H1 (cell line): ENCODE measurements at regions not wholly inside any gene's neighbourhood (a gene's known extent, or its start where the extent isn't known, plus 50 kb on each side); places are given as distances from the start of the nearest gene placed in this dataset.

ENCODE experiments used
- CTCF ChIA-PET: fragments of 300-600 bp; sonication (Branson Sonifier 250); formaldehyde crosslinking; loops from one replicate; lab custom pipeline; 2021; ENCODE audit not compliant: partially characterized antibody; lab: Charles Lee
- POLR2A ChIA-PET: fragments of 300-600 bp; sonication (Branson Sonifier 250); formaldehyde crosslinking; loops from one replicate; lab custom pipeline; 2021; ENCODE audit warnings: inconsistent platforms; ENCODE audit not compliant: partially characterized antibody; lab: Charles Lee
- DNase-seq, 2 experiments: peaks; one replicate each; pipeline versions ENCODE4 v3.0.0 to v3.0.0-alpha.2; 2010 to 2022; ENCODE audit warnings: low spot score in 2 of 2, low read depth in 1 of 2, mixed read lengths in 1 of 2
- FAIRE-seq: peaks from 2 replicates; lab custom pipeline; 2011; peaks lifted over from hg19 to GRCh38; lab: Jason Lieb, UNC
- H2AFZ ChIP-seq: 2 replicates; pipeline ENCODE4 v1.8.1; 2012; ENCODE audit warnings: low read length, inconsistent platforms
- H2AK5ac ChIP-seq: 2 replicates; pipeline ENCODE4 v1.6.1; 2013; ENCODE audit warnings: low read depth, low read length
- H2BK120ac ChIP-seq: replicated peaks from 2 replicates; pipeline ENCODE3; 2013; ENCODE audit warnings: low read depth, low read length, inconsistent platforms
- H2BK12ac ChIP-seq: 2 replicates; pipeline ENCODE4 v1.6.1; 2013; ENCODE audit warnings: low read depth, low read length
- H2BK15ac ChIP-seq: 2 replicates; pipeline ENCODE4 v1.6.1; 2013; ENCODE audit warnings: low read length
- H2BK20ac ChIP-seq: 2 replicates; pipeline ENCODE4 v1.6.1; 2013; ENCODE audit warnings: low read length
- H2BK5ac ChIP-seq: 2 replicates; pipeline ENCODE4 v1.6.1; 2013; ENCODE audit warnings: low read depth, low read length
- H3K14ac ChIP-seq: 2 replicates; pipeline ENCODE4 v1.6.1; 2013; ENCODE audit warnings: inconsistent platforms; ENCODE audit not compliant: insufficient read length
- H3K18ac ChIP-seq: 2 replicates; pipeline ENCODE4 v1.6.1; 2013; ENCODE audit warnings: low read length; ENCODE audit errors: extremely low read depth
- H3K23ac ChIP-seq: 2 replicates; pipeline ENCODE4 v1.6.1; 2013; ENCODE audit warnings: inconsistent platforms; ENCODE audit not compliant: insufficient read length
- H3K23me2 ChIP-seq: 2 replicates; pipeline ENCODE4 v1.6.1; 2013; ENCODE audit warnings: low read depth, low read length
- H3K27ac ChIP-seq: 2 replicates; pipeline ENCODE4 v1.6.1; 2011; ENCODE audit warnings: low read depth, low read length, inconsistent platforms
- H3K27me3 ChIP-seq, 4 experiments: replicated peaks in 1 of 4; 1 replicate in 1 of 4; 2 replicates in 3 of 4; pipeline versions ENCODE4 v1.6.1 to v1.8.1; 2011 to 2013; ENCODE audit warnings: low read length in 3 of 4, mild to moderate bottlenecking in 3 of 4, inconsistent platforms in 2 of 4, mixed read lengths in 2 of 4, moderate library complexity in 1 of 4; ENCODE audit not compliant: control insufficient read depth in 3 of 4, insufficient read depth in 3 of 4; ENCODE audit errors: extremely low read depth in 1 of 4
- H3K36me3 ChIP-seq, 4 experiments: 2 replicates each; pipeline versions ENCODE4 v1.6.1 to v1.8.1; 2011 to 2013; ENCODE audit warnings: mild to moderate bottlenecking in 4 of 4, low read length in 3 of 4, moderate library complexity in 2 of 4, control low read depth in 1 of 4, inconsistent platforms in 1 of 4; ENCODE audit not compliant: insufficient read depth in 4 of 4, control insufficient read depth in 2 of 4
- H3K4ac ChIP-seq: replicated peaks from 2 replicates; pipeline ENCODE3; 2013; ENCODE audit warnings: low read length, low read depth, mixed read lengths, inconsistent platforms; ENCODE audit not compliant: insufficient read length
- H3K4me1 ChIP-seq, 4 experiments: replicated peaks in 1 of 4; 1 replicate in 1 of 4; 2 replicates in 3 of 4; pipeline versions ENCODE4 v1.6.1 to v1.8.1; 2011 to 2013; ENCODE audit warnings: low read length in 3 of 4, inconsistent platforms in 2 of 4, mixed read lengths in 1 of 4; ENCODE audit not compliant: insufficient read depth in 4 of 4, control insufficient read depth in 3 of 4
- H3K4me2 ChIP-seq, 2 experiments: 2 replicates each; pipeline versions ENCODE4 v1.6.1 to v1.8.1; 2011 to 2013; ENCODE audit warnings: low read depth in 2 of 2, low read length in 2 of 2, control low read depth in 1 of 2, inconsistent platforms in 1 of 2, mild to moderate bottlenecking in 1 of 2; ENCODE audit not compliant: insufficient read depth in 1 of 2
- H3K4me3 ChIP-seq, 4 experiments: fragments of 200-600, 300-600 bp in 1 of 4; sonication (generic), shearing (Covaris generic), sonication (Bioruptor Twin) in 1 of 4; 2 replicates each; pipeline versions ENCODE4 v1.5.1 to v1.8.1; 2011 to 2016; ENCODE audit warnings: low read length in 4 of 4, low read depth in 3 of 4, control low read depth in 2 of 4, inconsistent platforms in 2 of 4, mild to moderate bottlenecking in 2 of 4, mixed read lengths in 1 of 4, moderate library complexity in 1 of 4; ENCODE audit not compliant: insufficient read depth in 2 of 4; ENCODE audit errors: extremely low read depth in 1 of 4
- H3K56ac ChIP-seq: replicated peaks from 2 replicates; pipeline ENCODE3; 2013; ENCODE audit warnings: low read depth, mild to moderate bottlenecking, mixed read lengths, low read length, inconsistent platforms; ENCODE audit not compliant: insufficient read length
- H3K79me1 ChIP-seq: 2 replicates; pipeline ENCODE4 v1.6.1; 2013; ENCODE audit warnings: low read depth, low read length, control low read depth
- H3K79me2 ChIP-seq, 2 experiments: 2 replicates each; pipeline versions ENCODE4 v1.6.1 to v1.8.1; 2012 to 2013; ENCODE audit warnings: low read length in 2 of 2, mild to moderate bottlenecking in 2 of 2, inconsistent platforms in 1 of 2; ENCODE audit not compliant: insufficient read depth in 2 of 2, control insufficient read depth in 1 of 2
- H3K9ac ChIP-seq, 4 experiments: replicated peaks in 1 of 4; 1 replicate in 1 of 4; 2 replicates in 3 of 4; pipeline versions ENCODE4 v1.6.1 to v1.8.1; 2011 to 2013; ENCODE audit warnings: low read depth in 3 of 4, low read length in 3 of 4, control low read depth in 2 of 4, mild to moderate bottlenecking in 2 of 4, moderate library complexity in 2 of 4, inconsistent platforms in 1 of 4; ENCODE audit errors: extremely low read depth in 1 of 4
- H3K9me3 ChIP-seq, 2 experiments: 2 replicates each; pipeline versions ENCODE4 v1.6.1 to v1.8.1; 2012 to 2013; ENCODE audit warnings: mild to moderate bottlenecking in 2 of 2, moderate library complexity in 2 of 2, control low read depth in 1 of 2, inconsistent platforms in 1 of 2, low read depth in 1 of 2, low read length in 1 of 2, mixed read lengths in 1 of 2; ENCODE audit not compliant: insufficient read depth in 2 of 2
- H4K20me1 ChIP-seq, 2 experiments: replicated peaks in 1 of 2; 2 replicates each; pipeline versions ENCODE3 to v1.8.1; 2011 to 2013; ENCODE audit warnings: inconsistent platforms in 2 of 2, low read length in 2 of 2, mild to moderate bottlenecking in 1 of 2; ENCODE audit not compliant: insufficient read depth in 2 of 2, control insufficient read depth in 1 of 2
- H4K5ac ChIP-seq: 2 replicates; pipeline ENCODE4 v1.6.1; 2013; ENCODE audit warnings: low read length, low read depth, mixed read lengths, inconsistent platforms; ENCODE audit not compliant: insufficient read length
- H4K8ac ChIP-seq: 2 replicates; pipeline ENCODE4 v1.8.0; 2013; ENCODE audit warnings: mild to moderate bottlenecking, moderate library complexity, low read length, inconsistent platforms; ENCODE audit not compliant: insufficient read depth; ENCODE audit errors: extremely low read depth
- H4K91ac ChIP-seq: replicated peaks from 2 replicates; pipeline ENCODE3; 2013; ENCODE audit warnings: low read length, mixed read lengths, inconsistent platforms; ENCODE audit not compliant: insufficient read length
- BACH1 ChIP-seq: IDR thresholded peaks from 2 replicates; pipeline ENCODE4 v1.6.1; 2012; ENCODE audit warnings: low read length, improper control_type of control experiment
- BCL11A ChIP-seq, 2 experiments: IDR thresholded peaks; one replicate each; pipeline ENCODE4 v1.6.1; 2011; ENCODE audit warnings: low read depth in 2 of 2, low read length in 2 of 2, mild to moderate bottlenecking in 2 of 2
- CEBPB ChIP-seq: IDR thresholded peaks from 2 replicates; pipeline ENCODE4 v1.6.1; 2012; ENCODE audit warnings: low read depth, low read length
- CREB1 ChIP-seq: IDR thresholded peaks from 2 replicates; pipeline ENCODE4 v1.6.1; 2012; ENCODE audit warnings: inconsistent platforms
- E2F6 ChIP-seq: IDR thresholded peaks from 2 replicates; pipeline ENCODE4 v1.6.1; 2012; ENCODE audit warnings: inconsistent platforms
- EGR1 ChIP-seq: IDR thresholded peaks from 2 replicates; pipeline ENCODE4 v1.6.1; 2011; ENCODE audit warnings: low read depth, low read length, borderline replicate concordance
- EP300 ChIP-seq, 2 experiments: IDR thresholded peaks; 1 replicate in 1 of 2; 2 replicates in 1 of 2; pipeline ENCODE4 v1.6.1; 2011 to 2012; ENCODE audit warnings: low read depth in 2 of 2, low read length in 2 of 2, mild to moderate bottlenecking in 2 of 2, borderline replicate concordance in 1 of 2, inconsistent platforms in 1 of 2, moderate library complexity in 1 of 2
- HDAC2 ChIP-seq, 2 experiments: fragments of 300-600 bp in 1 of 2; sonication (generic) in 1 of 2; IDR thresholded peaks; 2 replicates each; pipeline ENCODE4 v1.6.1; 2011 to 2012; ENCODE audit warnings: low read depth in 2 of 2, low read length in 2 of 2, mild to moderate bottlenecking in 2 of 2, moderate library complexity in 2 of 2, borderline replicate concordance in 1 of 2, inconsistent platforms in 1 of 2
- JUND ChIP-seq: IDR thresholded peaks from 2 replicates; pipeline ENCODE4 v1.6.1; 2011; ENCODE audit warnings: mild to moderate bottlenecking, improper control_type of control experiment, low read length
- NANOG ChIP-seq: IDR thresholded peaks from 2 replicates; pipeline ENCODE4 v1.6.1; 2011; ENCODE audit warnings: low read length, low read depth, mild to moderate bottlenecking, inconsistent platforms; ENCODE audit not compliant: insufficient read depth, poor library complexity, severe bottlenecking
- SIN3A ChIP-seq, 2 experiments: IDR thresholded peaks in 1 of 2; conservative IDR thresholded peaks in 1 of 2; 2 replicates each; pipeline ENCODE4 v1.6.1; 2011 to 2012; ENCODE audit warnings: low read length in 2 of 2, improper control_type of control experiment in 1 of 2, low read depth in 1 of 2, mild to moderate bottlenecking in 1 of 2
- SP1 ChIP-seq: IDR thresholded peaks from 2 replicates; pipeline ENCODE4 v1.6.1; 2011; ENCODE audit warnings: low read depth, low read length

GRCh38 chr4:189858435-189858834, 82.2 kb upstream of the FRG1 start (continued):
- TF ChIP-seq EP300 (IDR thresholded peaks at IDR 0.05; ENCODE audit: borderline replicate concordance in 1 of 2, low read depth in 2 of 2, low read length in 2 of 2), result no peak

- ChIA-PET POLR2A (no interaction called here), CTCF (no interaction called here)
- H2BK15ac ChIP-seq, result no peak overlapping the region
- H2AK5ac ChIP-seq, result no peak overlapping the region
- no peak overlapping the region for H4K91ac ChIP-seq
- no peaks in the 10 kb centered on the region for H3K27me3 ChIP-seq
- DNase-seq (no peak), FAIRE-seq (no peak)
- no peak overlapping the region for H3K4me3 ChIP-seq
- H3K9me3 ChIP-seq, result peaks cover 0 to 2% of the 10 kb centered on the region in 2 experiments; a peak in 1 of 4 replicates
- no peak overlapping the region for H3K56ac ChIP-seq
- H3K4me1 ChIP-seq, result no peaks in the 10 kb centered on the region
- no peak overlapping the region for H3K27ac ChIP-seq
- H3K79me2 ChIP-seq, result no peaks in the 10 kb centered on the region
- H3K4me2 ChIP-seq, result no peak overlapping the region
- no peaks in the 10 kb centered on the region for H3K23me2 ChIP-seq
- no peak overlapping the region for H2BK5ac ChIP-seq
- H3K9ac ChIP-seq, result no peak overlapping the region
- H3K79me1 ChIP-seq, result no peaks in the 10 kb centered on the region
- no peak overlapping the region for H4K5ac ChIP-seq
- H4K20me1 ChIP-seq, result no peaks in the 10 kb centered on the region
- H3K14ac ChIP-seq, result no peak overlapping the region
- no peak overlapping the region for H2BK120ac ChIP-seq
- no peak overlapping the region for H2AFZ ChIP-seq
- no peaks in the 10 kb centered on the region for H3K36me3 ChIP-seq
- no peak for TF ChIP-seq SIN3A (conservative IDR thresholded peaks at IDR 0.05 in 1 of 2, IDR thresholded peaks at IDR 0.05 in 1 of 2; ENCODE audit: low read depth in 1 of 2, low read length in 2 of 2)
- no peak for TF ChIP-seq BACH1
- TF ChIP-seq BCL11A (IDR thresholded peaks at IDR 0.05; ENCODE audit: low read depth in 2 of 2, low read length in 2 of 2), result no peak
- no peak for TF ChIP-seq JUND
- no peak for TF ChIP-seq SP1
- TF ChIP-seq CEBPB, result no peak
- no peak for TF ChIP-seq E2F6
- TF ChIP-seq CREB1, result no peak
- TF ChIP-seq EGR1, result no peak
- no peak for TF ChIP-seq NANOG
- TF ChIP-seq HDAC2 (IDR thresholded peaks at IDR 0.05; ENCODE audit: borderline replicate concordance in 1 of 2, low read depth in 2 of 2, low read length in 2 of 2), result no peak
- no peak overlapping the region for H2BK20ac ChIP-seq
- no peak overlapping the region for H3K23ac ChIP-seq
- H2BK12ac ChIP-seq, result no peak overlapping the region
- H3K18ac ChIP-seq, result no peak overlapping the region
- H3K4ac ChIP-seq, result no peak overlapping the region
- no peak overlapping the region for H4K8ac ChIP-seq
These were observed 79.6 kb upstream of the FRG1 start for GRCh38 chr4:189861101-189861500.
